SK-N-MC (cell line): ENCODE measurements at regions not wholly inside any gene's neighbourhood (a gene's known extent, or its start where the extent isn't known, plus 50 kb on each side); places are given as distances from the start of the nearest gene placed in this dataset.

Experiments
- EZH2 ChIP-seq: fragments of 200-600 bp; sonication (generic); IDR thresholded peaks from one replicate; pipeline ENCODE4 v1.6.1; 2017; ENCODE audit warnings: antibody characterized with exemption
- FOXP2 ChIP-seq: optimal IDR thresholded peaks from 2 replicates; pipeline ENCODE3; 2011; ENCODE audit warnings: mild to moderate bottlenecking, moderate library complexity; ENCODE audit not compliant: insufficient read depth; ENCODE audit errors: extremely low read length, control extremely low read depth
- POLR2AphosphoS5 ChIP-seq: IDR thresholded peaks from 2 replicates; pipeline ENCODE4 v1.6.1; 2012; ENCODE audit warnings: mild to moderate bottlenecking, low read depth, low read length, borderline replicate concordance

GRCh38 chr14:25765909-25766308 is 716.0 kb upstream of the STXBP6 start:
- TF ChIP-seq POLR2AphosphoS5 (no peak), EZH2 (no peak), FOXP2 (no peak)
